GM23338 (cell line): ENCODE measurements at regions not wholly inside any gene's neighbourhood (a gene's known extent, or its start where the extent isn't known, plus 50 kb on each side); places are given as distances from the start of the nearest gene placed in this dataset.

Experiments
- CTCF ChIP-seq, 2 experiments: fragments of 200-600 bp in 1 of 2; sonication (generic) in 1 of 2; conservative IDR thresholded peaks; 2 replicates each; pipeline versions ENCODE4 v1.5.1 to v1.6.1; 2016 to 2017; ENCODE audit warnings: antibody characterized with exemption in 2 of 2, low read depth in 2 of 2, mild to moderate bottlenecking in 2 of 2, moderate library complexity in 1 of 2
- EZH2 ChIP-seq: fragments of 200-600 bp; sonication (generic); IDR thresholded peaks from one replicate; pipeline ENCODE4 v1.8.0; 2017; ENCODE audit warnings: antibody characterized with exemption, mild to moderate bottlenecking, low read depth; ENCODE audit not compliant: unreplicated experiment
- EZH2phosphoT487 ChIP-seq: fragments of 200-600 bp; sonication (generic); IDR thresholded peaks from one replicate; pipeline ENCODE4 v1.8.1; 2018; ENCODE audit warnings: antibody characterized with exemption; ENCODE audit not compliant: unreplicated experiment
- POLR2AphosphoS5 ChIP-seq: IDR thresholded peaks from 2 replicates; pipeline ENCODE4 v1.6.1; 2016; ENCODE audit warnings: antibody characterized with exemption, low read depth

DNA sequence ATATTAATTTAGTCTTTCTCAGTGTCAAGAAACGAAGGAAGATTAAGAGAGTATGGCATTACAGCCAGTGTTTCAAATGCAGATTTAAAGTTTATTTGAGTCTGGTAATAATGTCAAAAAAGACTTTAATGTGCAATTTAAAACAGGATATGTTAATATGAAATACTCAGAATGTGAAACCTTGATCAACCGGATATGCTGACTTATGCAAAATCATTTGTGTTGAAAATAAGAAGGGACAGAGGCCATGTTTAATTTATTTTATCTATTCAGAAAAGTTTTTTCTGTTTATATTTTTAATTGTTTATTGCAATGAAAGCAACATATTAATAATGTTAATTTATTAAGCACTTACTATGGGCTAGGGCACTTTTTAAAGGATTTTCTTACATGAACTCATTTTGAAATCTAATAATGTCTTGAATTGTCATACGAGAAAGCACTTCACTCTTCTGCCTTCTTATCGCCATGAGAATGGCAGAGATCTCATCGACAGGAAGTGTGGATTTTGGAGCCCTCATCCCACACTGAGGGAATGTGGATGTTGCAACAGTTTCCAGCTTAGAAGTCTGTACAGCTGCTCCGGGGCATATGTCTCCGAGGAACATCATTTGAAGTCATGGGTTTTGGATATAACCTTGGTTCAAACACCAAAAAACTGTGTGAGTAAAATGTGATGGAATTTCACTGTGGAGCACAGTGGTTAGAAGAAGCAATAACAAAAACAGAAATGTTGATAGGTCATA lies 1410.4 kb downstream of the EPHA7 start:
- no peak for TF ChIP-seq EZH2
- no peak for TF ChIP-seq CTCF (conservative IDR thresholded peaks at IDR 0.05; ENCODE audit: low read depth in 2 of 2)
- TF ChIP-seq EZH2phosphoT487: no peak
- TF ChIP-seq POLR2AphosphoS5: no peak
